HT1080 (cell line): ENCODE measurements at regions not wholly inside any gene's neighbourhood (a gene's known extent, or its start where the extent isn't known, plus 50 kb on each side); places are given as distances from the start of the nearest gene placed in this dataset.

Source experiments
- DNase-seq: peaks from one replicate; pipeline ENCODE4 v3.0.0-alpha.2; 2015; ENCODE audit warnings: low read depth

GRCh38 chr2:217070611-217071010 is 210.7 kb upstream of the TNP1 start:
- no peak for DNase-seq

- no peak for DNase-seq
Measured at GRCh38 chr2:217070043-217070430, 210.2 kb upstream of the TNP1 start.

- DNase-seq: no peak
Measured at GRCh38 chr2:217069263-217070042, 209.6 kb upstream of the TNP1 start.

- DNase-seq: no peak
Measured at GRCh38 chr2:217068677-217069250, 208.9 kb upstream of the TNP1 start.

- DNase-seq: no peak
Measured at GRCh38 chr2:217067787-217068186, 207.9 kb upstream of the TNP1 start.

- no peak for DNase-seq
Measured at GRCh38 chr2:217066510-217067270, 206.8 kb upstream of the TNP1 start.

- DNase-seq: peak; percentile 72
Measured at GRCh38 chr2:217065695-217066405, 206.0 kb upstream of the TNP1 start.

GRCh38 chr2:217065012-217065290 is 205.1 kb upstream of the TNP1 start:
- no peak for DNase-seq

- peak; percentile 91 for DNase-seq
Measured at GRCh38 chr2:217064234-217065011, 204.6 kb upstream of the TNP1 start.

GRCh38 chr2:217063238-217063755 is 203.4 kb upstream of the TNP1 start:
- DNase-seq: no peak

- no peak for DNase-seq
Measured at GRCh38 chr2:217062768-217063167, 202.9 kb upstream of the TNP1 start.

- DNase-seq: no peak
Measured at GRCh38 chr2:217061916-217062505, 202.1 kb upstream of the TNP1 start.

- no peak for DNase-seq
Measured at GRCh38 chr2:217060951-217061547, 201.2 kb upstream of the TNP1 start.

GRCh38 chr2:217060516-217060915 is 200.7 kb upstream of the TNP1 start:
- DNase-seq: no peak

GRCh38 chr2:217058791-217059755 is 199.2 kb upstream of the TNP1 start:
- DNase-seq: peak; percentile 89

GRCh38 chr2:217057773-217058172 is 197.9 kb upstream of the TNP1 start:
- DNase-seq: no peak

GRCh38 chr2:217055624-217056023 is 195.8 kb upstream of the TNP1 start:
- no peak for DNase-seq

GRCh38 chr2:217054791-217055190 is 194.9 kb upstream of the TNP1 start:
- peak; percentile 53 for DNase-seq
